Stimulated activated effector memory CD8-positive, alpha-beta T cell treated with anti-CD3 and anti-CD28 coated beads, Interleukin-12 subunit alpha, Interleukin-12 subunit beta, amount 100 ng/mL, for 72 hours (primary cell): ENCODE measurements at regions not wholly inside any gene's neighbourhood (a gene's known extent, or its start where the extent isn't known, plus 50 kb on each side); places are given as distances from the start of the nearest gene placed in this dataset.

Experiments used
- ATAC-seq: fragments of 150-1000 bp; cut with Tn5 transposase; 2 replicates; pipeline ENCODE4 v1.10.0; 2021
- DNase-seq, 2 donors: peaks; one replicate each; pipeline ENCODE4 v3.0.0; 2021 to 2022; ENCODE audit warnings: low spot score in 2 of 2
- H3K27ac Mint-ChIP-seq: one replicate; pipeline ENCODE4 v1.8.0; 2022; ENCODE audit warnings: mild to moderate bottlenecking, mixed read lengths
- H3K36me3 Mint-ChIP-seq: one replicate; pipeline ENCODE4 v1.8.0; 2022; ENCODE audit warnings: mild to moderate bottlenecking, mixed read lengths
- H3K4me1 Mint-ChIP-seq: one replicate; pipeline ENCODE4 v1.8.0; 2022; ENCODE audit warnings: mixed read lengths
- H3K4me3 Mint-ChIP-seq: one replicate; pipeline ENCODE4 v1.8.0; 2022; ENCODE audit warnings: mild to moderate bottlenecking, mixed read lengths
- H3K9me3 Mint-ChIP-seq: one replicate; pipeline ENCODE4 v1.8.0; 2022; ENCODE audit warnings: mixed read lengths

DNA sequence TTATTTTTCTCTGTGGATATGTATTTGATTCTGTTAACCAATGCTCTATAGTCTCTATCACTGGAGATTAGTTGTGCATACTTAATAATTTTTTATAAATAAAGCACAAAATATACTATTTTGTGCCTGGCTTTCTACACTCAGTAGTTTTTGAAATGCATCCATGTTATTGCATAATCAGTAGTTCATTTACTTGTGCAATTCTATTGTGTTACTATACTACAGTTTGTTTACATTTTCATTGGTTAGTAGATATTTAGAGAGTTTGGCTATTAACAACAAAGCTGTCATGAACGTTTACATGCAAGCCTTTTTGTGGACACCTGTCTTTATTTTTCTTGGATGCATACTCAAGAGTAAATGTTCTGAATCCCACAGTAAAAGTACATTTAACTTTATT, 265.0 kb upstream of the FAT4 start:
- DNase-seq (no peak), ATAC-seq (no peak)
- H3K36me3 Mint-ChIP-seq: no peaks in the 10 kb centered on the region
- H3K4me3 Mint-ChIP-seq: no peak overlapping the region
- no peak overlapping the region for H3K27ac Mint-ChIP-seq
- H3K4me1 Mint-ChIP-seq: no peaks in the 10 kb centered on the region
- H3K9me3 Mint-ChIP-seq: peaks cover 9% of the 10 kb centered on the region

DNA sequence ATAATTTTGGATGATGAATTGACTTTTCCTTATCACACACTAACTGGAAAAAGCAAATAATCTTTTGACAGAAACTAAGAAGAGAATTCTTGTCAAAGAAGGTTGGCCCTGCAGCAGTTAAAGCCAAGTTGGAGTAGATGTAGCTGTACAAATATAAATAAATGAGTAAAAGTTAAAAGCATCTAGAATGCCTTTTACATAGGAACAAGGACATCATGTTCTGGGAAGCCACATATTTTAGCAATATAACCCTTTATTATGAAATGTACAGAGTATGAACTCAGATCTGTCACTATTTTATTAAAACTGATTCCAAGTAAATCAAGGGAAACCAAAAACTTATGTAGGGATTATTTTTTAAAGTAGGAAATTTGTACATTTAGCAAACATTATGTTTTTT, 269.4 kb upstream of the FAT4 start:
- H3K27ac Mint-ChIP-seq: no peak overlapping the region
- no peaks in the 10 kb centered on the region for H3K36me3 Mint-ChIP-seq
- peaks cover 13% of the 10 kb centered on the region for H3K9me3 Mint-ChIP-seq

DNA sequence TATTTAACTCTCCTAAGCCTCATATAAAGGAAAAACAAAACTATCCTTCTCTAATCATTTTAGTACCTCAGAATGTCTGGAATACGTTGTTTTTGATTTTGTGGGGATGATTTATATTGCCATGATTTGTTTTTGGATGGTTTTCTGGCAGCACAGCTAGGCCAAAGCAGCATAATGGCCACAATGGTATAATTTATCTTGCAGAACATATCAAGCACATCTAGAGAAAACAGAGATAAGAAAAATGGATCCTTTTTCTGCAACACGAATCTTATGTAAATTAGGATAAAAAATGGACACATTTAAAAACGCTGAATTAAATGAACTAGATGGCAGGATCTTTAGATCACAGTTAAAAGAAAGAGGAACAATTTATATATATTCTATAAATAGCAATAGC, 269.9 kb upstream of the FAT4 start:
- Mint-ChIP-seq H3K27ac (no peak overlapping the region), H3K4me3 (no peak overlapping the region), H3K9me3 (peaks cover 13% of the 10 kb centered on the region), H3K4me1 (no peaks in the 10 kb centered on the region), H3K36me3 (no peaks in the 10 kb centered on the region)
- ATAC-seq (no peak), DNase-seq (no peak)

More for the DNA sequence above, 269.4 kb upstream of the FAT4 start:
- no peak overlapping the region for H3K4me3 Mint-ChIP-seq
- H3K4me1 Mint-ChIP-seq: no peaks in the 10 kb centered on the region
- no peak for ATAC-seq
- no peak for DNase-seq

DNA sequence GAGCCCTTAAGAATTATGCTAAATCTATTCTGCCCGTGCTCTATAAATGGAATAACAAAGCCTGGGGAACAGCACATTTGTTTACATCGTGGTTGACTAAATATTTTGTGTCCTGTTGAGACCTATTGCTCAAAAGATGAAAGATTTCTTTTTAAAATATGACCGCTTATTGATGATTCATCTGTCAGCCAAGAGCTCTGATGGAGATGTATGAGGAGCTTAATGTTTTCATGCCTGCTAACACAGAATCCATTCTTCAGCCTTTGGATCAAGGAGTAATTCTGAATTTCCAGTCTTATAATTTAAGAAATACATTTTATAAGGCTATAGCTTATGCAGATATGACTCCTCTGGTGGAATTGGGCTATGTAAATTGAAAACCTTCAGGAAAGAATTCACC, 271.3 kb upstream of the FAT4 start:
- H3K27ac Mint-ChIP-seq: no peak overlapping the region
- ATAC-seq (no peak), DNase-seq (no peak)
- H3K4me1 Mint-ChIP-seq: no peaks in the 10 kb centered on the region
- H3K9me3 Mint-ChIP-seq: peaks cover 10% of the 10 kb centered on the region
- H3K36me3 Mint-ChIP-seq: no peaks in the 10 kb centered on the region
- no peak overlapping the region for H3K4me3 Mint-ChIP-seq

DNA sequence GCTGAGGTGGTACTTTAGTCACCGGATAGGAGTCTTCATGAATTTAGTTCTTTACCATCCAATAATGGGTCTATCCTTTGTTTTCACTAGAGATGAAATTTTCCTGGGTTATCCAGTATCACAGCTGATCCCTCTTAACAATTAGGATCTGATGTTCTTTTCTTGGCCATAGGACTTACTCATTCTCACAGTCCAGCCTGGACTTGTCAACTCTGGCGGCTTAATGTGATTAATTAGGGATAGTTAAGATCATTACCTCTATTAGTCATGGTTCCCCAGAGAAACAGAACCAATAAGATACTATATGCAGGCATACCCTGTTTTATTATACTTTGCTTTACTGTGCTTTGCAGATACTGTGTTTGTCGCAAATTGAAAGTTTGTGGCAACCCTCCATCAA, 272.7 kb upstream of the FAT4 start:
- ATAC-seq (no peak), DNase-seq (no peak)
- no peak overlapping the region for H3K27ac Mint-ChIP-seq
- H3K4me1 Mint-ChIP-seq: no peaks in the 10 kb centered on the region
- H3K9me3 Mint-ChIP-seq: peaks cover 4% of the 10 kb centered on the region
- no peaks in the 10 kb centered on the region for H3K36me3 Mint-ChIP-seq
- no peak overlapping the region for H3K4me3 Mint-ChIP-seq

DNA sequence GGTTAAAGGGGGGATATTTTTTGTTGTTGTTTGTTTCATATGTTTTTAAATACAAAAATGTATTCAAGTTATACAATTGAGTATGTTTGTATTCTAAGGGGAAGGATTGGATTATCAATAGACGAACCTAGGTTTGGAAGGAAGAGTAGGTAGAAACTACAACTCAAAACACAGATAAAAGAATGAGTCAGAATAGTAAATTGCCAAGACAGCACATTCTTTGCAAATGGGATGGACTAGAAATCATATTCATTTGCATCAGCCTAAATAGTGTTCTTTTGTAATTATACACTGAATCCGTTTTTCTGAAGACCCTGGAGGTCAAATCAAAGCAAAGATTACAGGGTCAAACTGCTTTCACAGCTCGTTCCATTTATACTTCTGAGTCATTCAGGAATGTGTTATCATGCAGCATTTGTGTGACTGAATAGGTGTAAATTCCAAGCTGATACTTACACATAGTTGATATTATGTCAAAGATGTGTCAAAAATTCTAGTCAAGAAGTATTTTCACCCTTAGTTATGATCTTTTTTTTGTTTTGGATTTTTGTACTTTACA, 273.3 kb upstream of the FAT4 start:
- DNase-seq: no peak
- no peak for ATAC-seq
- Mint-ChIP-seq H3K36me3 (no peaks in the 10 kb centered on the region), H3K4me3 (no peak overlapping the region), H3K9me3 (peaks cover 4% of the 10 kb centered on the region), H3K27ac (no peak overlapping the region), H3K4me1 (no peaks in the 10 kb centered on the region)

DNA sequence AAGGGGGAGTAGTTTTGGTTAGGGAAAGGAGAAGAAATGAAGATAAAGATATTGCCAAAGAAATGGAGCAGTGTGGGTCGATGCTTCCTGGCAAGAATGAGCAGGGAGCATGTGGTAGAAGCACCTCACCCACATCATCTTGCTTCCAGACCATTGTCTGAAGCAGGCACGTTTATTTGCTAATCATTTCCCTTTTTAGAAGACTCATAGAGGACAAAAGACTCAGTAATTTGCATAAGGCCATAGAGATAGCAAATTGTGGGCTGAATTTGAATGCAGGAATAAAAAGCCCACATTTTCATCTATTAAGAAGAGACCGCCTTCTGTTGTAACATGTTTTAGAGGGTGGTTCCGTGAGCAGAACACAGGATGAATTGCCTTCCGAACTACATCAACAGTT, 275.2 kb upstream of the FAT4 start:
- Mint-ChIP-seq H3K36me3 (no peaks in the 10 kb centered on the region), H3K9me3 (peaks cover 10% of the 10 kb centered on the region), H3K4me3 (no peak overlapping the region), H3K27ac (no peak overlapping the region), H3K4me1 (no peaks in the 10 kb centered on the region)
- no peak for DNase-seq
- ATAC-seq: no peak

DNA sequence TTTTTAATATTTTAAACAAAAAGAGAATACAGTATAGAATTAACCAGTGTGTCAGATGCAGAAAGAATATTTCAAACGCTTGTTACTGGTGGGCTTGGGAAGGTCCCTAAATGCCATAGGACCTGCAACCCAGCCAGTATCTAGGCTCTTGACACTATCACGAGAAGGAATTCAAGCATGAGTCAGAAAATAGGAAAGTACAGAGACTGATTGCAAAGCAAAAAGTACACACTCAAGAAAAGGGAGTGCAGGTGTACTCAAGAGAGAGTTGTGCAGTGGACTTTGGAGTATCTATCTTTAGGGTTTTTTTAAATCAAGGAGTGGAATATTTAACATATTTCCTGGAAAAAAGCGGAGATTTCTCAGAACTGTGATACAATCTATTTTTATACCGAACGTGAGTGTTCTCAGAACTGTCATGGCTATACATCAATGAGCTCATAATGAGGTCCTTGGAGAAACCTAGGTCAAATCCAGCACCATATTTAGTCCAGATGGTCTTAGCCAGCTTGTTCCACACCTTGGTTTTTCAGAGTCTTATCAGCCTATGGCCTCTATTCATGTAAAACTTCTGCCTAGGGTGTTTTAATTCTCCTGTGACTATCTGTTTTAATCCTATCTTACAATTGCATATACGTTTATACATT, 291.8 kb upstream of the FAT4 start:
- Mint-ChIP-seq H3K36me3 (no peaks in the 10 kb centered on the region), H3K9me3 (peaks cover under 1% of the 10 kb centered on the region), H3K27ac (no peak overlapping the region), H3K4me3 (no peak overlapping the region), H3K4me1 (no peaks in the 10 kb centered on the region)
- DNase-seq (no peak), ATAC-seq (no peak)

DNA sequence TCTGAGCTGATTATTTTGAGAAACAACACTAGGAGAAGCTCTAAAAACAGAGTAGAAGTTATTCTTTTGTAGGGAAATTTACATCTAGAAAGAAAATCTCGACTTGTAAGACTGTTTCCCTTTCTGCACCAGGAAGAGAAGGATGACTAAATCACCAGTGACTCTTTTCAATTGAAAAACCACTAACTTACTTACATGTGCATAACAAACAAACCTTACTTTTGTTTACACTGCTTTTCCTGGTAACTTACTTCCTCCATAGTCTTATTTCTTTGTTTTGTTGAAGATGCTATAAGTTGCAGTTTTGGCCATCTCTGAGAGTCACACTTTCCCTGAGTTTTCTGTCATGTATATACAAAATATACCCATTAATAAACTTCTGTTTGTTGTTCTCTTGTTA, 293.6 kb upstream of the FAT4 start:
- Mint-ChIP-seq H3K27ac (no peak overlapping the region), H3K9me3 (peaks cover 4% of the 10 kb centered on the region), H3K4me1 (no peaks in the 10 kb centered on the region), H3K4me3 (no peak overlapping the region), H3K36me3 (no peaks in the 10 kb centered on the region)
- ATAC-seq: no peak
- DNase-seq: no peak

DNA sequence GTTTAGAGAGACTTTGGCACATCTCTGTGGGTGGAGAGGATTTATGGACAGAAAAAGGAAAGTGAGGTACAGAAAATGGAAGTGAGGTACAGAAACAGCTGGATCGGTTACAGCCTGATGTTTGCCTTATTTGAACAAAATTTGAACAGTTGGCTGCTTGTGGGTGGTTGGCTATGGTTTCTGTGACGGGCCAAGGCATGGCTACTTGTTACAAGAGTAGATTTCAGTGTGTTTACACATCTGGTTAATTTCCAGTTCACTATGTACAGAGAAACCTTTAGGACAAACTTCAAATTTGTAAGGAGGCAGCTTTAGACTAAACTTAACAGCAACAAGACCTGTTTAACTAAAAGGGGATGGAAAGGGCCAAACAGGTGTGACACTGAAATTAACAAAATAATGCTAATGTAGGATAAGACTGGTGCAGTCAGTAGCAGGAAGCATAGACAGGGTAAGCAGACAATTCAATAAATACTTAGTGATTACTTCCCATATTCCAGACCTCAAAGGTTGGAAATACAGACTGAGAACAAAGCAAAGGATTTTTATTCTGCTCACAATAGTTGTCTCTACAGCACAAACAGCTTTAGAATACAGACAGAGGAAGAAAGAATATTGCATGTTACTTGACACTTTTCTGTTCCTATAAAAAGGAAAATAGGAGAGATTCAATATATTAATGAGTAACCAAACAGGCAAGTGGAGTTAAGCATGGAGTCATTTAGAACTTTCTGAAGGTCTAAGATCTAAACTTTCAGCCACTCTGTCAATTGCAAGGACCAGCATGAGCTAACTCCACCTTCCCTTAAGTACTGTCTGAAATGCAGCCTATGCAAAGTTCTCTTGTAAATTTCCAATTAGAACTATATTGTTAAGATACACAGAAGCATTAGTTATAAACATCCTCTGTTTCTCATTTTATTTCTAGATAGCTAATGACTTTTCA, 294.4 kb upstream of the FAT4 start:
- Mint-ChIP-seq H3K27ac (no peak overlapping the region), H3K36me3 (no peaks in the 10 kb centered on the region), H3K4me1 (no peaks in the 10 kb centered on the region), H3K4me3 (no peak overlapping the region), H3K9me3 (peaks cover 6% of the 10 kb centered on the region)
- no peak for DNase-seq
- ATAC-seq: no peak

DNA sequence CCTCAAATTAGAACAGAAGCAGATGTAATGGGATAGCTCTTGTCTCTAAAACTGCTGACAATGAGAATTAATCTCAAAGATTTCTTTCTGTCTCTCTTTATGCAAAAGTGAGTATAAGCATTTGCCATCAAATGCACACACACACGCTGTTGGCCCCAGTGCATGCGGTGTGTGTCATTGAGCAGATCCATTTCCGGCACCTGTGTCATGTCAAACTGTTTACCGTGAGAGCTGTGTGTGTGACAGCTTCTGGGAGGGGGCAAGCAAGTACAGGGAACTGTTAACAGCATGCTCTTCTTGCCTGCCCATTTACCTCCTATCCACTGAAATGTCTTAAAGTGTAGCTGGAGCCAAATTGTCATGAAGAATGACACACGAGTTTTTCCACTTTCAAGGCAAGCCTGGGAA, 297.9 kb upstream of the FAT4 start:
- Mint-ChIP-seq H3K36me3 (no peaks in the 10 kb centered on the region), H3K4me1 (no peaks in the 10 kb centered on the region), H3K27ac (no peak overlapping the region), H3K4me3 (no peak overlapping the region), H3K9me3 (peaks cover 8% of the 10 kb centered on the region)
- DNase-seq (no peak), ATAC-seq (no peak)

DNA sequence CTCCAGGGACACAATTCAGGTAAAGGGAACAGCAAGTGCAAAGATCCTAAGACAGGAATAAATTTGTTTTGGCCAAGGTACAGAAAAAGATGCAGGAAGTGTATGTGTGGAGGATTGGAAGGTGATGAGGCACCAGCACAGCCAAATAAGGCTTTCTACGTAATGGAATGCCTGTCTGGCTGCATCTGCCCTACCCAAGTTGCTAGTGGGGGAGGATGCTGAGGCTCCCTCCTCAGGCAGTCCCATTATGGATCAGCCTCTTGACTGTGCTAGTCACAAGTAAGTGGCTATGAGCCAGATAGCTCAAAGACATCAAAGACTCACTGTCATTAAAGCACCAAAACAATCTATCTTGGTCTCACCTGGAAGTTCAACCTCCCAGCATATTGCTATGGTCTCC, 300.9 kb upstream of the FAT4 start:
- DNase-seq: no peak
- Mint-ChIP-seq H3K4me1 (no peaks in the 10 kb centered on the region), H3K27ac (no peak overlapping the region), H3K9me3 (peaks cover 17% of the 10 kb centered on the region), H3K4me3 (no peak overlapping the region), H3K36me3 (no peaks in the 10 kb centered on the region)
- no peak for ATAC-seq

DNA sequence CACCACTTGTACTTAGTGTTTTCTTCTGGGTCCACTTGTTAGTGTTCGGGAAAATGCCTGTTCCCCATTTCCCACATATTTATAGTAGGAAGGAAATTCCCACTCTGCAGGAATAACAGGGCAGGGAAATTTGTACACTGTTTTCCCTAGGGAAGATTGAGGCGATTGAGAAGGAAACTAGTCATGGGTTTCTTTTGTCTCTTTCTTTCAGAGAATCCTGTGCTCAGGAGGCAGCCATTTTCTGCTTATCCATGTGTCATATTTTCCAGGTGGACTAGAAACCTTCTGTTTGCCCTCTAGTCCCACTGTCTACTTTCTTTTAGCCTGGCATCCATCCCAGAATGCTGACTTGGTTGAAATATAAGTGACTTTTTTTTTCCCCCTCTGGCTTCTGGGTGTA, 299.1 kb upstream of the ANKRD50 start:
- ATAC-seq: no peak
- no peaks in the 10 kb centered on the region for H3K4me1 Mint-ChIP-seq

DNA sequence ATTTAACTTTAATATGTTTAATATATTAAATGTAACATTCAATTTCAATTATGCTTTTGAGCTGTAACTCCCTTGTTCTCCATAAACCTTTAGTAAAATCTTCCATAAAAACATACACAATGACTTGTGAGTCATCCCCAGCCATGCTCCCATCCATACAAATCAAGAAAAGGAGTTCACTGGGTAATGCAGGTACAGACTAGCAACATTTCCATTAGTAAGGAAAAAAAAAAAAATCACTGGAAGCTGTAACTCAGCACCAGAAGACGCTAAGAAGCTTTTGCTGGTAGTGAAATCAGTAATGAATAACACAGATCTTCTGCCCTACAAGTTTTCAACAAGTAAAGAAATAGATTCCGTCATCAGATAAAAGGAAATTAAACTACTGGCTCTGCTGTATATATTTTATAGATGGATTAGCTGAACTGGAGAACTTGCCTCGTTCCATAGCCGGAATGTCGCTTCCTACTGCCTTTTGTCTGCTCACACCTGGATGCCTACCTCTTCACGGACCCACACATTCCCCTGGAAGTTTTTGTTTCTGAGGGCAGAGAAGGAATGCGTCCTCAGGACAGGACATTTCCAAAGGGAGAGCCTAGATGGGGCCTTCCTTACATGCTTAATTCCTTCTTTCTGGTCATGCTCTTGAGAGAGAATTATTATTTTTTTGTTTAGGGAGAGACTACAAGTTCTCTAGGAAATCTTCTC, 298.4 kb upstream of the ANKRD50 start:
- H3K9me3 Mint-ChIP-seq: peaks cover 19% of the 10 kb centered on the region
- no peak overlapping the region for H3K27ac Mint-ChIP-seq
- no peaks in the 10 kb centered on the region for H3K4me1 Mint-ChIP-seq
- H3K4me3 Mint-ChIP-seq: no peak overlapping the region
- DNase-seq (no peak), ATAC-seq (no peak)
- H3K36me3 Mint-ChIP-seq: no peaks in the 10 kb centered on the region

More for the DNA sequence above, 299.1 kb upstream of the ANKRD50 start:
- Mint-ChIP-seq H3K4me3 (no peak overlapping the region), H3K9me3 (peaks cover 18% of the 10 kb centered on the region), H3K36me3 (no peaks in the 10 kb centered on the region), H3K27ac (no peak overlapping the region)
- DNase-seq: no peak

DNA sequence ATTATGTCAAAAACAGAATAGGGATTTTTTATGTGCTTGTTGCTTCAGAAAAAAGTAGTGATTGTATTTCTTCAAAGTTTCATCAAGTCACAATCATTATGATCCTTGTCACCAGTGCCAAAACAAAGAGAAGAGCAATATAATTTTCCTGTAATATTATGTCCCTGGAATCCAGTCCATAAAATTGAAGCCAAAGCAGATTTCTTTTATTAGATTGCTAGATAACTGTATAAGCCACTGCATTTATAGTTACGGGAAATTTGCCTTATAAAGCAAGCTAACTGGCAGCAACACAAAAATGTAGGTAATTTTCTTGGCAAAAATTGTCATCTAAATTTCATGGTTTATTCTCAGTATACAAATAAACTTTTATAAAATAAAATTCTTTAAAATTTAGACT, 296.1 kb upstream of the ANKRD50 start:
- ATAC-seq (no peak), DNase-seq (no peak)
- Mint-ChIP-seq H3K4me1 (no peaks in the 10 kb centered on the region), H3K4me3 (no peak overlapping the region), H3K9me3 (peaks cover 24% of the 10 kb centered on the region), H3K27ac (no peak overlapping the region), H3K36me3 (no peaks in the 10 kb centered on the region)
